NCI-H345 (cell line): ENCODE measurements at regions not wholly inside any gene's neighbourhood (a gene's known extent, or its start where the extent isn't known, plus 50 kb on each side); places are given as distances from the start of the nearest gene placed in this dataset.

Experiments used
- DNase-seq: peaks from one replicate; lab custom pipeline; 2025; lab: John Stamatoyannopoulos, UW

- DNase-seq: no peak
Observed at GRCh38 chr14:49527221-49527620, 59.0 kb downstream of the RPS29 start.

DNA sequence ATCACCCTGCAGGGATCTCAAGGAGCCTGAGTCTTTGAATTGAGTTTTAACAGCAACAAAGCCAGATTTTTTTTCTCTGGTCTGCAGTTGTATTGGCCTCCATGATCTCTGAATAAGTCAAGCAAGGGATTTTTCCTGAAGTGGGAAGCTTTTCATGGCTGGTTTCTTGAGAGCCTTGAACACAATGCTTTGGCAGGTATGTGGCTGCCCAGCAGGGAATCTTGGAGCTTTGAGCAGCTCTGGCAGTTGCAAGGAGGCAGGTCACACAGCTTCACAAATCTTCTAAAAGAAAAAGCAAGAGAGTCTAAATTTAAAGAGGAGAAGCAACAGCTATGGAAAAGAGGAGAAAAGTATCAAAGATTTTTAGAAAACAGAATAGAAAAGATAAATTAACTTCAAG is 60.1 kb downstream of the RPS29 start:
- no peak for DNase-seq

GRCh38 chr14:49516286-49516685 is 69.9 kb downstream of the RPS29 start:
- no peak for DNase-seq

- no peak for DNase-seq
Observed at GRCh38 chr14:49512571-49512970, 73.6 kb downstream of the RPS29 start.

GRCh38 chr14:49512147-49512551 is 74.0 kb downstream of the RPS29 start:
- no peak for DNase-seq

DNA sequence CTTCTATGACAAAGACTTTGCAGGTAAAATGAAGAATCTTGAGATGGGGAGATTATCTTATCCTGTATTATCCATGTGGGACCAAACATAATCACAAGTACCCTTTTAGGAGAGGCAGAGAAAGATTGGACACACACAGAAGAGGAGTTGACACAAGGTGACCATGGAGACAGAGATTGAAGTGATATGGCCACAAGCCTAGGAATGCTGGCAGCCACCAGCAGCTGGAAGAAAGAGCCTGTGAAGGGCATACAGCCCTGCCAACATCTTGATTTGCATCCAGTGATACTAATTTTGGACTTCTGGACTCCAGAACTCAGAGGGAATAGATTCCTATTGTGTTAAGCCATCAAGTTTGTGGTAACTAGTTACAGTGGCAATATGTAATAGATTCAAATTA is 78.1 kb downstream of the RPS29 start:
- DNase-seq: no peak

DNA sequence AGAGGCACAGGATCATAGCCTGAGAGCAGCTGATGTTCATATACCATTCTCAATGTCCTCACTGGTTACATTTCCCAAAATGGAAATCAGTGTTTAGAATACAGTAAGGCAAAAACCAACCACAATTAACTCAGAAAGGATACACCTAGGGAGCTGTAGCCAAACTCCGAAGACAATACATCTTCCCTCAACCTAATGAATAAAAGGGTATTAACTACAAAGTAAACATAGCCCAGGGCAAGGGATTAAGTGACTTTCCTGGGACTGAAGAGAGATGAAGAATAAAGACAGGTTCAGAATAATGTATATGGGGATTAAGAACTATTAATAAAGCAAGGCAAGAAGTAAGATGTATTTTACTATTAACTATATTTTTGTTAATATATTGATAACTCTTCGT is 79.5 kb downstream of the RPS29 start:
- DNase-seq: no peak

DNA sequence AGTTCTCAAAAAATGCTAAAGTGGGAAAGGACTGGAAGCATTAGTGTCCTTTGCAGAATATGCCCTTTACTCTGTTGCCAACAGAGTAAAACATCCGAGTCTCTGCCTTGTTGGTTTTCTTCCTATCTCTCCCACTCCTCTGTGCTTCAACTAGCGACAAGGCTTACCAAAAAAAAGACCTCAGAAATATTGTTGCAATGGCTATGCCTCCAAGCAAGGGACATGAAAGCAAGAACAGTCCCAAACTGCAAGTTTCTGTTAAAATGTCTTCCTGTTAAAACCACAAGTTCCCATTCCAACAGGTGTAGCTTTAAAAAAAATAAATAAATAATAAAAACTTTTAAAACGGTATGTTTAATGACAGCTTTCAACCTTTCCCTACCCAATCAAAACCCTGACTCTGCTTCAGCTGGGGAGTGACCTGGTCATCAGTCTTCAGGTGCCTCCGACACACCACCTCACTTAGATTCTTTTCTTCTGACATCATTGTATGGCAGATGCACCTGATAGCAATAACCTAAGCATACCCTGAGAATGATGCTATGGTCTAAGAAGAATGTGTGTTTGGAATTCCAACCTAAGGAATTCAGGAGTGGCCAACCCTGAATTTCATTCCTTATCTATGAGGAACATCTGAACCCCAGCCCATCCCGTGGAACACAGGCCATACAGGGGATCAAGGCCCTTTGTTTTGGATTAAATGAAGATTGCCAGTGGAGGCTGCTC is 81.0 kb downstream of the RPS29 start:
- no peak for DNase-seq

DNA sequence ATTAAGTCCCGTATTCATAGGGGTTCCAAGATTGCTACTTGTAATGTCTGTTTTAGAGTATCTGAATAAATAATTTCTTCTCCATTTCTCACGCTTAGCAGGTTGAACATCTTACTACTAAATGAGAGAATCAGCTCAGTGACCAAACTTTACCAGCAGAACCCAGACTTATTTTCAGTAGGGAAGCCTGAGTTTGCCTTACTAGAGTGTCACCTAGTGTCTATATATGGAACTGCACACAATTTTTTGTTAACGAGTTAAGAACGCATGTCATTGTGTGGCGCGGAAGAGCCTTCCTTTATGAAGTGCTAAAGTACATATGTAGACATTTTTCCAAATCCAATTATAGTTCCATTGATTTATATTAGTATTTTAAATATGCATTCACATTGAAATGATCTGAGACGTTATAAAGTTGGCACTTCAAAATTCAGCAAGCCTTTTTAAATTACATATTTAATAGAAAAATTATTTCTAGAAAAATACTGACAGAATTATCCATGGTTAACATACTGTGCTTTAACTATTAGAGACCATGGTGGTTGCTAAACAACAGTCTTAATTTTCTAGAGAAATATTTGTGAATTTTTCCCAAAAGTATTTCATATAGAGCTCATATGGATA is 88.3 kb downstream of the RPS29 start:
- DNase-seq: peak; percentile 69

DNA sequence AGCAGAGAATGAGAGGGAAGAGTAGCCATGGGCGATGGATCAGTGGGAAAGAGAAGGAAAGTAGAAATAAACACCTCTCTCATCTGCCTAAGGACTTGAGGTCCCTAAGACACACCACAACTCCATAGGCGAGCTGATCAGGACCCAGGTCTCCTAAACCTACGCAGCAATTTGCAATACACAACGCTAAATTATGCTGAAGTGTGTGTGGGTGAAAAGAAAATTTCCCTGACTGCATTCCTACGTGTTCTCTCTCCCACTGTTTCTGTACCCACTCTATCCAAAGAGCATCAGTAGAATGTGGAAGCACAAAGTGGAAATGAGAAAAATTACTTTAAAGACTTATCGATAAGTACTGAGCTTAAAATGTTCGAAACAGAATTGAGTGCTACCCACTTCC is 88.9 kb downstream of the RPS29 start:
- no peak for DNase-seq

DNA sequence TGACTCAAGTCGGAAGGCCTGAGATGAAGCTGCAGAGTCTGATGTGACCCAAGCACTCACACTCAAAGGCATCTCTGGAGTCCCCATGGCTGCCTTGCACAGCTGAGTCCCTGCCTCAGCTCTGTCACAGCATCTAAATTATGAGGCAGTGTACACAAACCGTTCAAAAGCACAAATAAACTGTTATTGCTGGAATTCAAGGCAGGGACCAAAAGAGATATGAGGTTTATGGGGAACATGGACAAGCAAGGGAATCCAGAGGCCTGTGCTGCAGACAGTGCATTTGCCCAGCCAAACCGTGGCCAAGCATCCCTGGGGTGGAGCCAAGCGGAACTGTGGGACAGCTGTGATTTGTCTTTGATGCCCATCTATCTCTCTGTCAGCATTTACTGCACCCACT is 91.3 kb downstream of the RPS29 start:
- no peak for DNase-seq

- DNase-seq: no peak
Observed at GRCh38 chr14:49493557-49493956, 92.6 kb downstream of the RPS29 start.

DNA sequence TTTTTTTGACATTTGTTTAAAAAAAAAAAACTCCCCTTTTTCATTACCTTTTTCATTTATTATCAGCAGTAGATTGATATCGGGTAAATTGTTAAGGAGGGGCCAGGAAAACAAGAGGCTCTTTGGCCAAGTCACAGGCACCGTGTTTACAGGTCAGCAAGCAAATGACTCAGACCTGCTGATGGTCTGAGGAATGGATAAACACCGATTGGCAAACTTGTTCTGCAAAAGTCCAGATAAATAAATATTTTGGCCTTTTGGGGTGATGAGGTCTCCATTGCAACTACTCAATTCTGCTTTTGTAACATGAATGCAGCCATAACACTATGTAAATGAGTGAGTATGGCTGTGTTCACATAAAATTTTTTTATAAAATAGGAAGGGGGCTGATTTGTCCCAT is 94.0 kb downstream of the RPS29 start:
- no peak for DNase-seq

- no peak for DNase-seq
Observed at GRCh38 chr14:49489341-49489740, 96.8 kb downstream of the RPS29 start.

GRCh38 chr14:49487238-49487637 is 98.9 kb downstream of the RPS29 start:
- DNase-seq: no peak

- no peak for DNase-seq
Observed at GRCh38 chr14:49485290-49485689, 100.9 kb downstream of the RPS29 start.

DNA sequence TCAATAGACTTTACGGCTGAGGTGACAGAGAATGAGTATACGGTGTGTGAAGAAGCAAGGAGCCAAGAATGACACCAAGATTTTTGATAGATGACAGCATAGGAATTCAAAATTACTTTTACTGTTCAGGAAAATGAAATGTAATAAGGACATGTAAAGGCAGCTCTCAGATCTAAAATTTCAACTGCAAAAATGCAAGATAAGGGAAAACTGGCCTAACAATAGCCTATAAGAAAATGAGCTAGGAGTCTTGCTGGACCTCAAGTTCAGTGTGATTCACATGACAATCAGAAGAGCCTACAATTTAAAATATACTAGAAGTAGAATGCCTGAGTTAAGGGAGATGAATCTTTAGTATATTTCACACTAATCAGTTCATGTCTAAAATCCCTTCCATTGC is 102.0 kb downstream of the RPS29 start:
- DNase-seq: no peak

DNA sequence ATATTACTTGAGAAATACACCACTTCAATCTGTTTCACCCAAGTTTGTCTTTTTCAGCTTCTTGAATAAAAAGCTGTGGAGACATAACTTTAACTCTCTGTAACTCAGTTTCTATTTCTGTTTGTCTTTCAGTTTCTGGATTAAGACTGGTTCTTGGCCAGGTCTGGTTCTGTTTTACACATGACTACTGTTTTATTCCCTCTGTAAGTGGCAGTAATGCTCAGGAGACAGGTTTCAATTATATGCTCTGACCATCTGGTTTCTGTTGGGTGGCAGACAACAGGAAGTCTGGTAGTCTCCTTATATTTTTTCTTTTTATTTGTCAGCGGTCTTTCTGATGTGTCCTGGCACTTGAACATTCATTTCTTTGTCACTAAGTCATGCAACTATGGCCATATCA is 102.9 kb downstream of the RPS29 start:
- no peak for DNase-seq

DNA sequence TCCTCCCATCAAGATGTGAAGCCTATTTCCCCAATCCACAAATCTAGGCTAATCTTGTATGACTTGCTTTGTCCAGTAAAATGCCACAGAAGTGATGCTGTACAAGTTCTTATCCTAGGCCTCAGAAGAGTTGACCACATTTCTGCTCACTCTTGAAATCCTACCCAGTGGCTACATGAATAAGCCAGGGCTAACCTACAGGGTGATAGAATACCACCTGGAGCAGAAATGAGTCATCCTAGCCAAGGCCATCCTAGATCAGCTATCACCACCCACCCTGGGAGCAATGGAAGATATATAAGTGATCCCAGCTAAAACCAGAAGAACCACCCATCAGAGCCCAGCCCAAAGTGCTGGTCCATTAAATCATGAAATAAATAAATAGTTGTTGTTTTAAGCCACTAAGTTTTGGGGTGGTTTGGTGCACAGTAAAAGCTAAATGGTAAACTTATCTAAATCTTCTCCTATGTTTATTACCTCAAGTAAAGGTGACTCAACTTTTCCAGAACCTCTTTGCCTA is 105.1 kb downstream of the RPS29 start:
- no peak for DNase-seq

DNA sequence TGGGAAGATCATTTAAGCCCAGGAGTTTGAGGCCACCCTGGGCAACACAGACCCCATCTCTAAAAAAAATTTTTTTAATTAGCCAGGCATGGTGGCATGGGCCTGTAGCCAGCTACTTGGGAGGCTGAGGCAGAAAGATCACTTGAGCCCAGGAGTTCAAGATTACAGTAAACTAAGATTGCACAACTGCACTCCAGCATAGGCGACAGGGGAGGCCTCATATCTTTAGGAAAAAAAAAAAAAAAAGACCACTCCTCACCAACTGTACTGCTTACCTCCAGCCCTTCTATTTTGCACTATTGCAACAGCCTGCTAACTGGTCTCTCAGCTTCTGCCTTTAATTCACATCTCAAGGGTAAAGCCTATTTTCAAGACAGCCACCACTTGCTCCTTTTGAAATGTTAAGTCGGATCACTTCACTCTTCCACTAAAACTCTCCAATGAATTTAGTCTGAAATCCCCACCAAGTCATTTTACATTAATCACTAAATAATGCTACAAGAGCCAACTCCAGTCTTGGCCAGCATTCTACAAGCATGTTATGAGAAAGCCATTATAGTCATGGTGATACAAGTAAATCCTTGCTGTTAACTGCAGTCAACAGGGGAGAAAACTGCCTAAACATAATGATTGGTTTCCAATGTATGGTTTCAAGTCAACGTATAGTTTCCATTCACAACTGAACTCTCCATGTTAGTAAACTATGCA is 106.0 kb downstream of the RPS29 start:
- DNase-seq: no peak

DNA sequence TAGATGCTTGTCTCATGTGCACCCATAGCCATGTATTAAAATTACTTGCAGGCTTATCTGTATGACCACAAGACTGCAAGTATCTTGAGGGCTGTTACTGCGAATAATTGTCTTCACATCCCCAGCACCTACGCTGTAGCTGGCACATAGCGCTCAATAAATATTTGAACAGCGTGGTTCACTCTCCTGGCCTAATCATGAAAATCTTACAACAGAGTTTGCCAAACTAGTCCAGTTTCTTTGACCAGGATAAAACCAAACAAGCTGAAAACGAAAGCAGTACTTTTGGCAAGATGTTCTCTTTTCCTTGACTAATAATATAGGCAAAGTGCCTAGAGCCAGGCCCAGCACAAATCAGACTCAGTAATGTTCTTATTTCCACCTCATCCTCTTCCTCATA is 106.7 kb downstream of the RPS29 start:
- no peak for DNase-seq

GRCh38 chr14:49478784-49479183 is 107.4 kb downstream of the RPS29 start:
- DNase-seq: no peak

- no peak for DNase-seq
Observed at GRCh38 chr14:49467091-49467490, 119.1 kb downstream of the RPS29 start.
